AG08395 (cell line): ENCODE measurements at regions not wholly inside any gene's neighbourhood (a gene's known extent, or its start where the extent isn't known, plus 50 kb on each side); places are given as distances from the start of the nearest gene placed in this dataset.

Experiments
- DNase-seq: peaks from one replicate; pipeline ENCODE4 v3.0.0; 2012; ENCODE audit warnings: mixed read lengths, low spot score

GRCh38 chr15:91521996-91522395 is 331.5 kb upstream of the SLCO3A1 start:
- peak; percentile 69 for DNase-seq

DNA sequence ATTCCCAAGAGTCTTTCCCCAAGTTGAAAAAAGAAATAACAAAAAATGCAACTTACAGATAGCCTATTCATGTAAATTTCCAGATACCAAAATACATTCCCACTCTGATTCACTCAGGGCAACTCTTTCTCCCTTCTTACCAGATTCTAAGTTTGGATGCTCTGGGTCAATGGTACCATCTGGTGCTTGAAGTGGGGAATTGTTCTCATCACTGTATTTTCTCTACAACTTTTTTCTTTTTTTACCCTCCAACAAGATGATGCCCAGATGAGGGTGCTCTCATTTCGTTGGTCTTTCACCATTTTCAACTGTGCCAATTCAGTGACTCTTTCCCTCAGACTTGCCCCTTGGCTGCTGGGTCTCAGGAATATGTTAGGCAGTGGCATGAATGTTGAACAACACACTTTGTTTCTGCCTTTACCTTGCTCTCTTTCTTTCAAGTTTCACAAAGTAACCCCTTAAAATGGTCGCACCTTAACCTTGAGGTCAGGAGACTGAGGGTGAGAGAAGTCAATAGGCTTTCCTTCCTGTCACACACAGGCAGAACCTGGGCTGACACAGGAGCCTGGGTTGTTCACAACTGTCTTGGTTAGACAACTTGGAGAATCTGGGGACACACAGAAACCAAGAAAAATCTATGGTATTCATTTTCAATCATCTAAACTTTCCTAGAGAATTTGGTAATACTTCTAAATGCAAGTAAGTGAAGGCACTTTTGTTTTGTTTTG is 330.7 kb upstream of the SLCO3A1 start:
- DNase-seq: peak; percentile 52

DNA sequence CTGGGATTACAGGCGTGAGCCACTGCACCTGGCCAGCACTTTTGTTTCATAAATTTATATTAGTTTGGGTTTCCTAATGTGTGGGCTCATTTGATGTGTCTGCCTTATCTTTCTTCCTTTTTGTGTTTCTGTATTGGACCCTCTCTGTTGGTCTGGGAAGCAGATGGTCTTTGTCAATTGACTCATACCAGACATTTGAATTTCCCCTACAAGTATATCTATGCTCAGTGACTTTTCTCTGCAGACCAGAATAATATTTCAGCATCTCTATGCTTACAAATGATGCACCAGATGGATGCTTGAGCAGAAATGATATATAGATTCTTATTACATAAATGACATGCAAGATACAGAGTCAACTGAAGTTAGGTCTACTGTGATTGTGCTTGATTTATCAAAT is 329.9 kb upstream of the SLCO3A1 start:
- no peak for DNase-seq

DNA sequence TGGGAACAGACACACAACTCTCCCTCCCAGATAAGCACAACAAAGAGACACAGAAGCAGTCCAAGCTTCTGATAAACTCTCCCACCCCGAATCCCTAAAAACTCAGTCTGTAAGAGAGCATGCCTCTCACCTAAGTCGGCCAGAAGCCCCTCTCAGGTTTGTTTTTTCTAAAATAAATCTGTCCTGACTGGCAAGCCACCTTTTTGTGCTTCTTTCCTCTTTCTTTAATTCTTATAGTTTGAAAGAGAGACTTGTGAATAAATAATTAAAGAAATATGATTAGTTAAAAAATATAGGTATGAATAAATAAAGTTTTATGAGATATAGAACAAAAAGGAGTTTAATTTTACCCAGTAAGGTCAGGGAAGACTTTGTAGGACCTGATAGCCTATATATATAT is 329.0 kb upstream of the SLCO3A1 start:
- DNase-seq: no peak

DNA sequence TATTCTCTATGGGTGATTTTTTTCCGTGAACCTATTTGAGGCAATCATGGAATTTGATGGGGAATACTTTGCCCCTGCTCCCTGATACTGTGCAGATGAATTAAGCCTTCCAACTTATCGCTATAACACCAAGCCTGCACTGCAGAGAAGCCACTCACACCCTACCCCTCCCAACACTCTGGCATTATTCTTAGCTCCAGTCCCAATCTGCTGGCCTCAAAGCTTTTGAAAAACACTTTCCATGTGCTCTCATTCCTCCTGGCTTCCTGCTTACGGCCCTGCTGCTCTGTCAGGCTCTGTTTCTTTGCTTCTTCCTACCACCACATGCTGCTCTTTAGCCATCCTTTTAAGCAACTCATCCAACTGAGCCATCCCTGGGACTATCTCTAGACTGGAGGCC is 327.8 kb upstream of the SLCO3A1 start:
- no peak for DNase-seq

DNA sequence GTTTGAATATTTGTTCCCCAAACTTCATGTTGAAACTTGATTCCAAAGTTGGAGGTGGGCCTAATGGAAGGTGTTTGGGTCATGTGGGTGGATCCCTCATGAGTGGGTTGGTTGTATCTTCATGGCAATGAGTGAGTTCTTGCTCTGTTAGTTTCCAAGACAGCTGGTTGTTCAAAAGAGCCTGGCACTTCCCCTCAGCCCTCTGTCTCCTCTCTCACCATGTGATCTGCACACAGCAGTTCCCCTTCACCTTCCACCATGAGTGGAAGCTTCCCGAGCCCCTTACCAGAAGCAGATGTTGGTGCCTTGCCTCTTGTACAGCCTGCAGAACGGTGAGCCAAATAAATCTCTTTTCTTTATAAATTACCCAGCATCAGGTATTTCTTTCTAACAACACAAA is 327.1 kb upstream of the SLCO3A1 start:
- DNase-seq: no peak

GRCh38 chr15:91528801-91529200 is 324.7 kb upstream of the SLCO3A1 start:
- no peak for DNase-seq

GRCh38 chr15:91529534-91529933 is 324.0 kb upstream of the SLCO3A1 start:
- DNase-seq: no peak

DNA sequence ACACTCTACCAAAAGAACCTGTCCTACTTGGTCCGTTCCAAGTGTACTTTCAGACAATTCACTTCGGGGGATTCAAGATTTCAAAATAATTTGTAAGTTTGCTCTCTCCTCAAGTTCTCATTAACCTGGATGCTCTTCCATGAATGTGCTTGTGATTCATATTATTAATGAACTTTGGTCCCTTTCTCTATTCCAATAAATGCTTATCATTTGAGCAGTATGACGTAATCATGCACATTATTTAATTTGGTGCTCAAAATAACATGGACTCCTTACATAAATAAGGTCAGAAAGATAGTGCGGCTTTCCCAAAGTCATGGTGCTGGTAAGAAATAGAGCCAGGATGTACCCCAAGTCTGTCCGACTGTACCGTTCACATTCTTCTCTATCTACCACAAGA is 323.2 kb upstream of the SLCO3A1 start:
- DNase-seq: no peak

- DNase-seq: no peak
Observed at GRCh38 chr15:91530956-91531582, 322.4 kb upstream of the SLCO3A1 start.

GRCh38 chr15:91534235-91534634 is 319.3 kb upstream of the SLCO3A1 start:
- DNase-seq: no peak

- no peak for DNase-seq
Observed at GRCh38 chr15:91534976-91535375, 318.5 kb upstream of the SLCO3A1 start.

DNA sequence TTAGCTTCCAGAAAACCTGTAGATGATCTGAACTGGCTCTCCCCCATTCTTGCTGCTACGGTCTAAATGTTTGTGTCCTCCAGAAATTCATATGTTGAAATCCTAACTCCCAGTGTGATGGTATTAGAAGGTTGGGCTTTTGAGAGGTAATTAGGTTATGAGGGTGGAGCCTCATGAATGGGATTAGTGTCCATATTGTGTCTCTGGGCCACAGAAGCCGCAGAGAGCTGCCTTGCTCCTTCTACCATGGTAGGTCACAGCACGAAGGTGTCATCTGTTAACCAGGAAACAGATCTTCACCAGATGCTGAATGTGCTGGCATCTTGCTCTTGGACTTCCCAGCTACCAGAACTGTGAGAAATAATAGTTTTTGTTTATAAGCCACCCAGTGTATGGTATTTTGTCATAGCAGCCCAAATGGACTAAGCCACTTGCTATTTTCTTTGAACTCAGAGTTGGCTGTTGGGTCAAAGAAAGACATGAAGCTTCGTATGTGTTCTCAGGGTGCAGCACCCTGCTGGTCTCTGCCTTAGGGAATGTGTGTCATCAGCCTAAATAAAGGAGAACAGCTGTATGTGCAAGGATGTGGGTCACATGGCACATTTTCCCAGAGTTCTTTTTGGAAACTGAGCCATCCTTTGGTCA is 317.5 kb upstream of the SLCO3A1 start:
- DNase-seq: no peak

- no peak for DNase-seq
Observed at GRCh38 chr15:91537856-91538255, 315.7 kb upstream of the SLCO3A1 start.

- no peak for DNase-seq
Observed at GRCh38 chr15:91538782-91539181, 314.7 kb upstream of the SLCO3A1 start.

GRCh38 chr15:91541286-91541685 is 312.2 kb upstream of the SLCO3A1 start:
- DNase-seq: no peak

- DNase-seq: no peak
Observed at GRCh38 chr15:91542226-91542625, 311.3 kb upstream of the SLCO3A1 start.

DNA sequence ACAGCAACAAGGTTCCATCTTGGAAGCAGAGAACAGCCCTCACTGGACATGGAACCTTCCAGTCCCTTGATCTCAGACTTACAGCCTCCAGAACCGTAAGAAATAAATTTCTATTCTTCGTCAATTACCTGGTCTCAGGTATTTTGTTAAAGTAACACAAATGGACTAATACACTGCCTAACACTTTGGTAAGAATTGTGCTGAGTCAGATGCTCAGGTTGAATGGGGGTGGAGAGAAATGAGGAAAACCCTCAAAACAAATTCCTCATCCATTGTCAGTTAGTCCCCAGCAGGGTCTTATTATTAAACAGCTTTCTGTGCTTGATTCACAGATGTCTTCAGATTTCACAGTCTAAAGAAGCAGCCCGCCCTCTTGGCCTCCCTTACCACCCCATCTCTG is 306.2 kb upstream of the SLCO3A1 start:
- DNase-seq: no peak

DNA sequence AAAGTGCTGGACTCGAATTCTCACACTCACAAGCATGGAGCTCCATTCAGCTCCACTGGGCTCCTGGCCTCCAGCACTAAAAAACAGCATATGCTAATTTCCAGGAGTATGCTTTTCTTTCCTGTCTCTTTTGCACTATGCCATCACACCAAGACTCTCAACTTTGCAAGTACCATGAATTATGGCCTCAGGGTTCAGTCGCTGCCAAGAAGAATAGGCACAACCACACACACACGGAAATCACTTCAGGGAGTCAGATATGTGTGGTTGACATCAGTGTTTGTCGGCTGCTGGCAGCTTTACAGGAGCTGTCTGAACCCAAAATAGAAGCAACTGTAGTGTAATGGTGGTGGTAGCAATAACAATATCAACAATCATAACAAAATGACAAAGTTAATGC is 305.0 kb upstream of the SLCO3A1 start:
- peak; percentile 39 for DNase-seq

GRCh38 chr15:91549581-91549980 is 303.9 kb upstream of the SLCO3A1 start:
- DNase-seq: no peak

GRCh38 chr15:91552555-91552954 is 301.0 kb upstream of the SLCO3A1 start:
- DNase-seq: no peak

GRCh38 chr15:91553196-91553854 is 300.2 kb upstream of the SLCO3A1 start:
- DNase-seq: no peak

DNA sequence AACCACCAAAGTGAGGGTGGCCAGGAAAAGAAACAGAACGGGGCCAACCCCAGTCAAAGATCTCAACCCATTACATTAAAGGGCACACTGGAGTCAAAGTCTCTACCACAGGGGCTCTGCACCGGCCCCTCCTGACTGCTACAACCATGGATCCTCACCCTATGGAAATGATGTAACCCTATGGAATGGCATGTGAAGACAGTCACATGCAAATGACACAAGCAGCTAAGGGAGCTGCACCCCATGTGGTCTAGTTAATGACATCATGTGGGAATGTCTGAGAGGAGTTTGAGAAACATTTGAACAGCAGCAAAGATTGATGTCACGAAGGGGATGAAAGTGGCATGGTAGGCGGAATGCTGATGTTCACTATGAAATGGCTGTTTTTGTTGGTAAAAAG is 298.2 kb upstream of the SLCO3A1 start:
- DNase-seq: no peak
